HG02943 (cell line): ENCODE measurements at regions not wholly inside any gene's neighbourhood (a gene's known extent, or its start where the extent isn't known, plus 50 kb on each side); places are given as distances from the start of the nearest gene placed in this dataset.
"Not testable (repeated sequence)": the region's sequence is repeated elsewhere in the genome, so short reads cannot be mapped to it uniquely, and the experiment has no call there.

Experiments used
- ATAC-seq: cut with Tn5 transposase; IDR thresholded peaks from one replicate; pipeline ENCODE4 v1.9.1; 2021; ENCODE audit warnings: mild to moderate bottlenecking, low read depth, moderate library complexity; ENCODE audit not compliant: unreplicated experiment

DNA sequence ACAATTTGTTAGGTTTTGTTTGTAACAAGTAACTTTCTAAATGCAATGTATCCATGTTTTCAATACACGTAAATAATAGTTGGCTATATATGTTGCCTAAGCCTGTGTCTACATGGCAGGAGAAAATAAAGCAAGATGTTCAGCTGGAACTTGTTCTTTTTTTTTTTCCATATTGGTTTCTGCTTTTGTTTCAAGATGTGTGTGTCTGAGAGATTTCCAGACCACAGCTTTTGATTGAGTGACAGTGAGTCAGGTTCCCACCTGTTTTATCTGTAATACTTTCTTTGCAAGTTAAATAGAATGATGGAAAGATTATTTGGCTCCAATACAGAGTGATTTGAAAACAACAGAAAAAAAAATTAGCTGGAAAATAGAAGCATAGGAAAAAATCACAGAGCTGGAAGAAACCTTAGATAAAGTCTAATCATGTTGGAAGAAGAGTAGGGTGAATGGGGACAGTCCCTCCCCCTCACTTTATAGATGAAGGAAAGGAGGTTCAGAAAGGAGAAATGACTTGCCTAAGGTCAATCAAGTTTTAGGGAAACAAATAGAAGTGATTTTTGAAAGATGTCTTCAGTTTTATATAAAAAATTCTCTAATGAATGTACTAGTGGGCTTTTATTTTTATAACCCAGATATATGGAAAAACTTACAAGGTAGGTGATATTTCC lies 150.9 kb upstream of the STMND1 start:
- ATAC-seq = no peak

DNA sequence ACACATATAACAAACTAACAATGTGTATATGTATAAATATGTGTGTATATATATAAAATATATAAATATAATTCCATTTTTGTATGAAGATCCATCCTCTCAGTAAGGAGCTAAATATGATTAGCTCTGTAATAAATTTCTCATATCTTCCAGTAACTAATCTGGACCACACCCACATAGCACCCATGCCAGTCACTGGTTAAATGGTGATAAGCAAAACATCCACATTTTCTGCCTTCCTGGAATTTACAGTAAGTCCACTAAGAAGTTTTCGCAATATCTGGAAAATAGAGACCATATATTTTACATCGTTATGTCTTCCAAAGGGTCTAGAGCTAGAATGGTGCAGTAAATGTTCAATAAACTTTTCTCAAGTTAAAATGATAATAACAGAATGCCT lies 151.5 kb upstream of the STMND1 start:
- ATAC-seq = no peak

GRCh38 chr6:16949716-16950115 lies 152.1 kb upstream of the STMND1 start:
- ATAC-seq = no peak

GRCh38 chr6:16948396-16948795 lies 153.5 kb upstream of the STMND1 start:
- ATAC-seq = no peak

- no peak for ATAC-seq
These were observed 154.4 kb upstream of the STMND1 start for GRCh38 chr6:16947375-16948015.

DNA sequence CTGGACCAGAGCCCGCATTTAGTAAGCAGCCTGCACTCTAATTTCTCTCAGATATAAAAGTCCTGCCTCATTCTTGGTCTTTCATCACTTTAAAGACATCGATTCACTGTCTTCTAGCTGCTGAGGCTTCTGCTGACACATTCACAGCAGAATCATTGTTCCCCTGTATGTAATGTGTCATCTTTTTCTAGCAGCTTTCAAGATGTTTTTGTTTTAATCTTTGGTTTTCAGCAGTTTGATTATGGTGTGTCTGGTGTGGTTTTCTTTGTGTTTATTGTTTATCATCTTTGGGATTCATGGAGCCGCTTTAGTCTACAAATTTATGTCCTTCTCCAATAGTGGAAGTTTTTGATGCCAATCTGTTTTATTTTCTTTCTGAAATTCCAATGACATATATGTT lies 157.3 kb upstream of the STMND1 start:
- no peak for ATAC-seq

- ATAC-seq = no peak
These were observed 162.0 kb upstream of the STMND1 start for GRCh38 chr6:16939839-16940238.

- ATAC-seq = no peak
These were observed 162.5 kb upstream of the STMND1 start for GRCh38 chr6:16939351-16939750.

GRCh38 chr6:16936893-16937292 lies 165.0 kb upstream of the STMND1 start:
- ATAC-seq = no peak

GRCh38 chr6:16933961-16934360 lies 167.9 kb upstream of the STMND1 start:
- no peak for ATAC-seq

DNA sequence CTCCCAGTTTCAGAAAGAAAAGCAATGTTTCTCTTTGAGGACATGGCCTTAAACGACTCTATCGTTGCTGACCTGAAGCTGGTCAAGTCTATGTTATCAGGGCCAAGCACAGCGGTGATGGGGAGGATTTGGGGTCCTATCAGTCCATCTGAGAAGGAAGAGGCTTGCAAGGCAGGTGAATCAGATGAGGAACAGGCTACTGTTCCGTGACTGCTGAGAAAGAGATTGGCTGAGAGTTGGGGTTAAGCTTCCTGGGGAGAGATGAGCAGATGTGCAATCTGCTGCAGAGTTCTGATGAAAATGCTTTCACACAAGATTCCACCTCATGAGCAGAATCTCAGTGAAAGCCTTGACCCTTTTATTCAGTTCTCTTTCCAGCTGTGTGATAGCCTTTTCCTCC lies 168.3 kb upstream of the STMND1 start:
- no peak for ATAC-seq

DNA sequence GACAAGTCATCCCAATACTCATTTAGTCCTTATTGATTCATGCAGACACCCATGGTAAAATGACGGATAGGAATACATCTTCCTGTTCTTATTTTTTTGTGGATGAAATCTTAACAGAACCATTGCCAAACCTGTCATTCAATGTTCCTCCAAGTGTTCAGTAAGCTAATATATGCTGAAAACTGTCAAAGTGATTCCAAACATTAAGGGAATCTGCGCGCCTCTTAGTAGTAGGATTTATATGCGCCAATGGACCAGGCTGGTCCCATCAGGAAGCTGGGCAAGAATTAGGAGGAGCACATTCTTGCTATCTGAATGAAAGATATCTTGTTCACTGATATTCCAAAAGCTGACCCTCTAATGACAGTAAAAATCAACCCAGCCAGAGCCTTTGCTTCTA lies 168.9 kb upstream of the STMND1 start:
- ATAC-seq = no peak

- not testable (repeated sequence) for ATAC-seq
These were observed 169.8 kb upstream of the ATXN1 start for GRCh38 chr6:16931079-16931478.

- ATAC-seq = no peak
These were observed 169.2 kb upstream of the ATXN1 start for GRCh38 chr6:16930432-16930831.

GRCh38 chr6:16929809-16930208 lies 168.5 kb upstream of the ATXN1 start:
- ATAC-seq = no peak

DNA sequence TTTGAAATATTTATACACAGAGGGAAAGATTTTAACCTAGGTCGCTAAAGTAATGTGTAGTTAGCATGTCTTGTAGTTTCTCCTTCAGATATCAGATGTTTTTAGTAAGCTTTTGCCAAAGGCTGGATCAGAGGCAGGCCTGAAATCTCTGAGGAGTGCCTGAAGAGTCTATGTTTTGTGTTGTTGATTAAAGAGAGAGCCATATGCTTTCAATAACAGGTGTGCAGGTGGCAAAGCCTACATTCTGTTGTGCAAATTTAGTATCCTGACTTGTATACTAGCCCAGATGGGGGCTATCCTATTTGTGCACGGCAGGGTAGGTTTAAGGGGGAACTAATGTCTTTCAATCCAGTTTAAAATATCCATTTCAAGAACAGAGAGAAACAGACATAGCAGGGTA lies 167.1 kb upstream of the ATXN1 start:
- ATAC-seq = no peak

DNA sequence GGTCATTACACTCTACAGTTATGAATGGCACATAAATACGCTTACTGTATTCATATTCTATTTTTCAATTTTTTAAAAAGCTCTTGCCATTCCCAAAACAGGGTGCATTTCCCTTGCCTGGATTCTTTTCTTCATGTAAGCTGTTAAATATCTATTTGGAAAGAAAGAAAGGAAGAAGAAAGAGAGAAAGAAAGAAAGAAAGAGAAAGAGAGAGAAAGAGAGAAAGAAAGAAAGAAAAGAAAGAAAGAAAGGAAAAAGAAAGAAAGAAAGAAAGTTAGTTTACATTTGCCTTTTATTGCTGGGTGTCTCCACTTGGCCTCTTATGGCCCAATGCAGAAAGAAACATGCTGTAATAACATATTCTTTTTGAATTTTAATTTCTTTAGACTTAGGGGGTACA lies 165.9 kb upstream of the ATXN1 start:
- no peak for ATAC-seq

DNA sequence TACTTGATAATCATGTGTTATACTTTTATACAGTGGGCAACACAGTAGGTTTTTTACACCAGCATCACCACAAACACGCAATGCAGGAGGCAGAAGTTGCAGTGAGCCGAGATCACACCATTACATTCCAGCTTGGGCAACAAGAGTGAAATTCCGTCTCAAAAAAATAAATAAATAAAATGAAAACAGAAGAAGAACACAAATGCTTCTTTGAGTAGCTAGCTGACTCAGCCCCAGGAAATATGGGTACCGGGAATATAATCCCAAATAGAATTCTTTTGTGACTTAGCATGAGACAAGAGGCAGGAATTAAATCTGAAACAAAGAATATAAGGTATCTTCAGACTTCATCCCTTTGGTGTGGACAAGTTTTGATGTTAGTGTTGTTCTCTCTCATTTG lies 164.2 kb upstream of the ATXN1 start:
- ATAC-seq = no peak

GRCh38 chr6:16922282-16922681 lies 161.0 kb upstream of the ATXN1 start:
- no peak for ATAC-seq

GRCh38 chr6:16921399-16922110 lies 160.3 kb upstream of the ATXN1 start:
- no peak for ATAC-seq

- ATAC-seq = no peak
These were observed 157.3 kb upstream of the ATXN1 start for GRCh38 chr6:16918586-16918985.

GRCh38 chr6:16914184-16914583 lies 152.9 kb upstream of the ATXN1 start:
- no peak for ATAC-seq
